Activated CD4-positive, alpha-beta T cell treated with anti-CD3 and anti-CD28 coated beads for 36 hours (primary cell): ENCODE measurements at regions not wholly inside any gene's neighbourhood (a gene's known extent, or its start where the extent isn't known, plus 50 kb on each side); places are given as distances from the start of the nearest gene placed in this dataset.

Experiments used
- ATAC-seq: fragments of 200-7000 bp; cut with Tn5 transposase; one replicate; pipeline ENCODE4 v1.10.0; 2021; ENCODE audit warnings: mild to moderate bottlenecking, moderate library complexity
- CTCF ChIA-PET: fragments of 350-600 bp; sonication (Branson Sonifier 250); formaldehyde crosslinking; loops from one replicate; lab custom pipeline; 2021; ENCODE audit warnings: antibody characterized with exemption; lab: Charles Lee
- POLR2A ChIA-PET: fragments of 350-600 bp; sonication (Branson Sonifier 250); formaldehyde crosslinking; loops from one replicate; lab custom pipeline; 2021; ENCODE audit warnings: antibody characterized with exemption, inconsistent platforms; lab: Charles Lee
- DNase-seq: peaks from one replicate; pipeline ENCODE4 v3.0.0-alpha.2; 2020
- H3K27ac Mint-ChIP-seq: one replicate; pipeline ENCODE4 v1.8.0; 2021; ENCODE audit warnings: mixed read lengths
- H3K27me3 Mint-ChIP-seq: one replicate; pipeline ENCODE4 v1.8.0; 2021; ENCODE audit warnings: mixed read lengths
- H3K36me3 Mint-ChIP-seq: one replicate; pipeline ENCODE4 v1.8.0; 2021; ENCODE audit warnings: low read depth, mixed read lengths
- H3K4me1 Mint-ChIP-seq: one replicate; pipeline ENCODE4 v1.8.0; 2021; ENCODE audit warnings: mixed read lengths
- H3K4me3 Mint-ChIP-seq: one replicate; pipeline ENCODE4 v1.8.0; 2021; ENCODE audit warnings: mild to moderate bottlenecking, moderate library complexity, mixed read lengths
- H3K9me3 Mint-ChIP-seq: one replicate; pipeline ENCODE4 v1.8.0; 2021; ENCODE audit warnings: low read depth, mixed read lengths
- intact Hi-C, 2 experiments: fragments of 100-400 bp; cut with DNase I in 1 of 2; cut with micrococcal nuclease in 1 of 2; formaldehyde crosslinking; loops; one replicate each; pipeline versions ENCODE4 v1.14.2 to v1.15.1; 2022 to 2024; cut with DNase I, micrococcal nuclease

- H3K4me3 Mint-ChIP-seq = peak overlapping the region; percentile 12
- peaks cover 17% of the 10 kb centered on the region for H3K4me1 Mint-ChIP-seq
- intact Hi-C loops = loop anchor here (1.0 to 2.0 kb wide), 3 partner anchors 19 to 59 kb away; partner anchors contain the start of gene GZMB (in 1 of the 2)
- H3K9me3 Mint-ChIP-seq = no peaks in the 10 kb centered on the region
- CTCF ChIA-PET = interaction anchor here (0.7 to 1.5 kb wide), 10 partner anchors 12 to 88 kb away, joined by 3 to 9 read pairs (median 4); no protein-coding TSS in a partner anchor
- H3K27ac Mint-ChIP-seq = peak overlapping the region; percentile 61
- POLR2A ChIA-PET = interaction anchor here (1.0 kb wide), 1 partner anchor 19 kb away, joined by 9 read pairs; no protein-coding TSS in a partner anchor
- H3K36me3 Mint-ChIP-seq = no peaks in the 10 kb centered on the region
- peaks cover 4% of the 10 kb centered on the region for H3K27me3 Mint-ChIP-seq
- DNase-seq (no peak), ATAC-seq (no peak)
Observed at GRCh38 chr14:24693353-24693737, 59.4 kb upstream of the GZMB start.

DNA sequence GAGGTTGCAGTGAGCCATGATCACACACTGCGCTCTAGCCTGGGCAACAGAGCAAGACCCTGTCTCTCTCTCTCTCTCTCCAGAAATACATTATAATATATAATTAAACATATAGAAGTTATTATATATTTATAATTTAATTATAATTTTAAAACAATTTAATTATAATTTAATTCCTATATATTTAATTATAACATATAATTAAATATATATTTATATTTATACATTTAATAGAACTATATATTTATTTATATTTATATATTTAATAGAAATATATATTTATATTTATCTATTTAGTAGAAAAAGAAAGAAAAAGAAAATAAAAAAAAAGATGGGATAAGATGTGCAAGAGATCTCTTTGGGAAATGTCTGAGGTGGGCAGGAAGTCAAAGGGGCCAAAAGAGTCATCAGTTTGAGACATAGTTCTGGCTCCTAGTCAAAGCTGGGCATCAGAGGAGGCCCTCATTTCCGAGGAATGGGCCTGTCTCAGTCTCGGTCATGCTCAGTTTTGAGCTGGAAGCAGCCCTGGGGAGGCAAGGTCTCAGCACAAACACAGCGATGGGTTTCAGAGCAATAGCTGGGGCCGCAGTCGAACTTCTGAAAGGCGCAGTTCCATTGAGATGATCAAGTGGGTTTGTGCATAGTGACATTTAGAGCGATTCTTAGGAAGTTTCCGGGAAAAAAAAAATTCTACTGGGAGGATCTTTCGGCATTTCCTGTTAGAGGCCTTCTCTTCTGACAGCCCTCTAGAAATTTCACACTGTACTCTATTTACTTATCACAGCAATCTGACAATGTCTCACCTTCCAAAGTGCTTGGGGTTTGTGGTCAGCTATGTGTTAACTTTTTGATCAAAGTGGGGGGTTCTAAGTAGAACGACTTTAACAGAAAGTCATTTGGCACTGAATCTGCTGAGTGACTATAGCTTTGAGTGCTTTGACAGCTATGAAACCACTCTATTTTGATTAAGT lies 58.7 kb upstream of the GZMB start:
- Mint-ChIP-seq H3K4me1 (peaks cover 17% of the 10 kb centered on the region), H3K27ac (peak overlapping the region; percentile 81), H3K9me3 (no peaks in the 10 kb centered on the region), H3K27me3 (peaks cover 4% of the 10 kb centered on the region), H3K36me3 (no peaks in the 10 kb centered on the region), H3K4me3 (peak overlapping the region; percentile 21)
- ChIA-PET CTCF (interaction anchor here (0.7 to 1.5 kb wide), 9 partner anchors 11 to 87 kb away, joined by 3 to 9 read pairs (median 4); no protein-coding TSS in a partner anchor), POLR2A (interaction anchor here (1.0 kb wide), 1 partner anchor 19 kb away, joined by 9 read pairs; no protein-coding TSS in a partner anchor)
- ATAC-seq = peak; percentile 79
- intact Hi-C loops = loop anchor here (1.0 to 2.0 kb wide), 3 partner anchors 18 to 58 kb away; partner anchors contain the start of gene GZMB (in 1 of the 2)
- peak; percentile 51 for DNase-seq

DNA sequence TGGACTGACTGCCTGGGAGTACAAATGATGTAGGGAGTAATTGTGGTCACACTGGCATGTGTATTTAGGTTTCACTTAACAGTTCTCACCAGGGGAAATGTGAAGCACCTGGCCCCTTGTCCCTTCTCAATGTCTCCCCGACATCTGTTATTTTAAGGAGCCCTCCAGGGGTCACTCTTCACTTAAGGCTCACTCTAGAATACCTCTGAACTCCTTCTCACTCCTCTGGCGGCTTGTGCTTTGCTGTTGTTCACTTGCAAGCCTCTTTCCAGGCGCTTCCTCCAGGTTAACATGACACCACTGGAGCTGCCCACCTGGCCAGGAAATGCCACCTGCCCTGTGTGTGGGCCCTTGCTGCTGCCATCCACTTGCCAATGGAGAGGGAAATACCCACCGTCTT lies 56.5 kb upstream of the GZMB start:
- Mint-ChIP-seq H3K4me1 (peaks cover 17% of the 10 kb centered on the region), H3K27me3 (peaks cover 6% of the 10 kb centered on the region), H3K9me3 (no peaks in the 10 kb centered on the region), H3K36me3 (no peaks in the 10 kb centered on the region), H3K27ac (no peak overlapping the region), H3K4me3 (no peak overlapping the region)
- DNase-seq (no peak), ATAC-seq (no peak)
- ChIA-PET POLR2A (no interaction called here), CTCF (interaction anchor here (1.1 to 2.4 kb wide), 3 partner anchors 9 to 42 kb away, joined by 3 to 9 read pairs (median 5); no protein-coding TSS in a partner anchor)
- intact Hi-C loops = no loop called here

- no peak overlapping the region for H3K27ac Mint-ChIP-seq
- H3K4me3 Mint-ChIP-seq = no peak overlapping the region
- ATAC-seq (no peak), DNase-seq (no peak)
- H3K9me3 Mint-ChIP-seq = no peaks in the 10 kb centered on the region
- no peaks in the 10 kb centered on the region for H3K36me3 Mint-ChIP-seq
- CTCF ChIA-PET = interaction anchor here (1.4 kb wide), 1 partner anchor 22 kb away, joined by 7 read pairs; no protein-coding TSS in a partner anchor
- intact Hi-C loops = no loop called here
- H3K27me3 Mint-ChIP-seq = peaks cover 7% of the 10 kb centered on the region
- POLR2A ChIA-PET = no interaction called here
- H3K4me1 Mint-ChIP-seq = peaks cover 9% of the 10 kb centered on the region
Observed at GRCh38 chr14:24688030-24688658, 54.2 kb upstream of the GZMB start.
